CD4-positive, alpha-beta T cell treated with Interleukin-17A for 1 hour (primary cell): ENCODE measurements at regions not wholly inside any gene's neighbourhood (a gene's known extent, or its start where the extent isn't known, plus 50 kb on each side); places are given as distances from the start of the nearest gene placed in this dataset.

Source experiments
- DNase-seq: peaks from one replicate; pipeline ENCODE4 v3.0.0-alpha.2; 2020

DNA sequence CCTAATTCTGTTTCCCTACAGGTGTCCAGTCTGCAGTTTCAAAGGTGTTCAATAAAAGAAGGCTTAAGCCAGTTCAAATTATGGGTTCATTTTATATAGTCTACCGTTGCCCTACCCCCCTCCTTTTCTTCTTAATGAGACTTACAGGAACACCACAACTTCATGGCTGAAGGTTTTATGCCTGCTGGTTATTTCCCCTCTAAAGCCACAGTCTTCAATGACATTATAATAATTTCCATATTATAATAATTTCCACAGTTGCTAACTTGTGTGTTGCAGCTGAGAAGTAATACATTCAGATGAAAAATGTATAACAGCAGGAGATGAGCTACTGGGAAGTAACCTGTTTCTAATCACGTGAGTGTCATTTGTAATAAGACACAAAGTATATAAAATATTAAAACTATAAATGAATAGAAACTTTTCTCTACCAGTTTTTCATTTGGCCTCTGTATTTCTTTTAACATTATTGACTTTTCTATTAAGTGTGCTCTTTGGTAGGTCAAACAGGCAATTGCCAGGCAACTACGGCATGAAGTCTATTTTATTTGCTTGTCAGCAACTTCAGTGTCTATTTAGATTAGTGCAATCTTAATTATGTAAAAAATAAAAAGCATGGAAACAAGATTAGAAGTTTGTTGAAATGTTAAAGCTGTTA lies 120.5 kb upstream of the HMHB1 start:
- no peak for DNase-seq

DNA sequence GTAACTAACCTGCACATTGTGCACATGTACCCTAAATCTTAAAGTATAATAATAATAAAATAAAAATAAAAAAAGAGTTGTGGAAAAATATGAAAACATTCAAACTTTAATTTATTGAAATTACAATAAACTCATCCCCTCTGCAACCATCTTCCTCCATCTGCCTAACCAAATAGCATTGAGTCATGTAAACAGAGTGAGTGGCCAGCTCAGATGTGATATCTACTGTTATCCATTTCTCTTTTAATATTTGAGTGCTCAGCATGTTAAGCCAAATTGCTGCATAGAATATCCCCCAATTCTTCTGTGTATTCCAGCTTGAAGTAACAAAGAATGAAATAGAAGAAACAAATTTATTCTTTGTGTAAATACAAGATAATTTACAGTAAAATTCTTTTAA lies 124.4 kb upstream of the HMHB1 start:
- no peak for DNase-seq

DNA sequence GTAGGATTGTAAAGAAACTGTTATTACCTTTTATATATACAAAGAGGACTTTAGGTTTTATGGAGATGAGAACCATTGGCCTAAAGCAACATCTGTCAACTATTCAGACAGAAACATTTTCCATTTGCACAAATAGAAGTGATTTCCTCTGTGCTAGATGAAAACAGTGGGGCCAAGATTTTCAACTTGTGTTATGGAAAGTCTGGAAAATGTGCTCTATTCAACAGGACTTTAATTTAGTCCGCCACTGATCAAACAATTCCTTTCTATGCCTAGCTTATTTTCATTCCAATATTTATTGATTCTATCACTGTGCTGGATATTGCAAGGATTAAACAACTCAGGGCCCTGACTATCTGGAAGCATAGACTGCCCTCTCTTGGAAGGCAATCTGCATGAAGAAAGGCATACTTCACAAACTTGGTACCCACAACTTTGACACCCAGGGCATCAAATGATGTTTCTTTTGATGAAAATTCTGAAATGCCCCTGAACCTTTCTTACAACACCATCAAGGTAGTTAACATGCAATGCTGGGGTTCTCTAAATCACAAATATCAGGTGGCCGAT lies 126.6 kb upstream of the HMHB1 start:
- DNase-seq: no peak

DNA sequence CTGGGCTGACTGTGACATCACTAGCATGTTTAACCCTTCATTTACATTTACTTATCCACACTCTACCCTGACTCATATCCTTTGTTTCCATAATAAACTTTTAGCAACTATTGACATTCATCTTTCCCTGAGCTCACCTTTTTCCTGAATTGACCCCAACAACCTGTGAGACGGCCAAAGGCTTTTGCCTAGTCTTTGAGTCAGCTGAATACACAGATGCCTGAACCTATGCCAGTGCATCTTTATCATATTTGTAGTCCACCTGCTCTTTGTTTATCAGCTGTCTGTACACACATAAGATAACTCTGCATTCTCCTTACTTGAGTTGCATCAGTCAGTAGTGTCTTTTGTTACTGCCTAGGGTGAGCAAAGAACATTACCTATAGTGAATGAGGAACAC lies 128.5 kb upstream of the HMHB1 start:
- no peak for DNase-seq

DNA sequence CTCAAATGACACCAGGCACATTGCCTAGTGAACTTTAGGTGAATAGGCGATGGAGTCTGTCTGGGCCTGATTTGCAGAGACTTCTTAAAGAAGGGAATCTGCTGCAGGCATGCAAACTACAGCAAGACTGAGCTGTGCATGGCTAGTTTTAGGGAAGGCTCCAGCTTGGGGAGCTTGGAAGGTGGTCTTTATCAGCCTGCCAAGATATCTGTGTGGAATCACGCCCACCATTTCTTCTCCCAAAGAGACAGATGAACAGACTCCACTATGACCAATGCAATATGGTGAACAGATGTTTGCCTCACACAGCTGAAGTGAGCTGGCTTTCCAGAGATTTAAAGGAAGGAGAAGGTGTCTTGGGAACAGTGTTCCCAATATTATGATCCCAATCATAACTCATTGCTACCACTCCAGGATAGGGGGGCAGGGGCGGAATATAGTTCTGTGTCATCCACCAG lies 129.0 kb upstream of the HMHB1 start:
- no peak for DNase-seq

DNA sequence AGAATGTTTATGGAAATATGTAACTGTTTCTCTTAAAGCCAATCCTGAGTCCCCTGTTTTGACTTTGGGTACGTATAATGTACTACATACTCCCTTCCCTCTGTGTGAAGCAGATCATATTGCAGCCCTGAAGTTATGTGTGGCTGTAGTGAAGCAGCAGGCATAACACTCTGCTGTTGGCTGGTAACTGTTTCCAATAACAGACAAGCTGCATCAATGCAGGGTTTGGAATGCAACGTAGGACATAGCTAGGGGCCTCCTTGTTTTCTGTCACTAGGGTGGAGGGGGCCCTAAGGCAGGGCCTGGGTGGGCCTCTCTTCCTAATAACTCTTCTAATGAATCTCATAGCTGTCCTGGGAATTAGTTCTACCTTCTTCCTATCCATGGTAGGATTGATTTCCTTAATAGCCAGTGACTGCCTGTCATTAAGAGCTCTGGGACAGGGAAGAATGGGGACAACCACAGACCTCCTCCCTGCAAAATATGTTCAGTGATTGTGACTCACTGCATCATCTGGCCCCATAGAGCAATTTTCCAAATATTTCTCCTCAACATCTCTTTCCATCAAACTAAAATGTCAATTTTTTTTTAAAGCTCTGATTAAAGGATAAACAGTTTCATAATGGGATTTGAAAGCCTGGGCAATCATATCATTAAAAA lies 129.6 kb upstream of the HMHB1 start:
- DNase-seq: no peak

DNA sequence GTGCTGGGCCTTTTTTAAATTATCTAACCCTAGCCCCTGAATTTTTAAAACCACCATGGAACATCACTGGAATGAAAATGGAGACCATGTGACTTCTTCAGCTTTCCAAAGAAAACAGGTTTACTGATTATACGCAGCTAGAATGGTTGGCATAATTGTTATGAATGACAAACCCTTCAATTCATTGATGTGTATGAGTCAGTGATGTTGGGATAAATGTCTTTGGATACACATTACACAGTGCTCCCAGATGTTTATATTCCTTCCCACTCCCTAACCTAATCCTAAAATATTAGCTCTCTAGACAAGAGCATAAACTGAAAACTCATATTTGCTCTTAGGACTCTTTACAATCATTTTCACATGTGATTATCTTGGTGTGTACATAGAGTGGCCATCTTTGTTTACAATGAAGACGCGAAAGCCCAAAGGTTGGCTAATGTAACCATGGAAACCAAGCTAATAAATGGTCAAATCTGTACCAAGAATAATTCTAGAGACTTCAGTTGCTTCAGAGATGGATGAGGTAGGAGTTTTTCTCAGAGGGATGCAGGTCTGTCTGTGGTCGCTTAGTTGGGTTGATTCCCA lies 131.2 kb upstream of the HMHB1 start:
- DNase-seq: no peak

DNA sequence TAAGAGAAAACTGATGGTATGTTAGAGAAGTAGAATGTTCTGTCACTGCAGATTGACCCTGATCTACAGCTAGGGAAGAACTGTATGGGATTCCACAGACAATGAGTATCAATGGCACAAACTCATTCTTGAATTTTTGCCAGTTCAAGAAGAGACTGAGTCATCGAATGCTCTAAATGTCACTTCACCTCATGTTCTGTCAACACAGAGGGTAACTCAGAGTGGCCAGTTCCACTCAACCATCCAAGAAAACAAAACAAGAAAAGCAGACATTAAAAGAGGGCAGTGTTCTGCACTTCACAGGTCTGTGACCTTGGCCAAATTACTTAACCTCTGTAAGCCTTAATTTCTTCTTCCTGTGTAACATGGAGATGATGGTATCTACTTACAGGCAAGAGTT lies 132.2 kb upstream of the HMHB1 start:
- no peak for DNase-seq

DNA sequence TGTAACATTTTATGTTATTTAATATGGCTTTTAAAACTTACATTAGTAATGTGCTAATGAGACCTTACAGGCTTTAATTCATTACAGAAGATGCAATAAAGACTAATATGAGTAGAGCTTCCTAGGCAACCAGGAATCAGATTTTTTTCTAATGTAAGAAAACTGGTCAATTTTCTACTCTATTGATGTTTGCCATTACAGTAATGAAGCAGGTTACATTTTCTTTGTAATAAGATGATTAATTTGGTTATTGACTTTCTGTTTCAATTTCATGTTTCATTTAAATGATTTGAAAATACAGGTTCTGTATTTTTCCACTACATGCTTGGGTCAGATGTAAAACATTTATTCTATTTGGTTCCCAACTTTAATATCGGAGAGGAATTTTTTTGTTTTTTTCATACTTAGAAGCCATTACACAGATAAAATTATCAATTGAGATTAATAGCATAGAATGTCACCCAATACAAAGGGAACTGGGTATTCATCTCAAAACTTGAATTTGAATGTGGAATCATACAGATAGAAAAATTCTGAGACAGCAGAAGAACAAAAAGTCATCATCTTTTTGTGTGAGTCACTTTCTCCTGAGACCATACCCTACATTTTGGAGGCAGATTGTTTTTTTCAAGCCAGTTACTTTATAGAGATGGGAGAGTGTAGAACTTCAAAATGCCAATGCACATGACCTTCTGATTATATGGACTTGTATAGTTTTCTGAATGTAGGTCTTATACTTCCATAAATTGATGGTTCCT lies 133.6 kb upstream of the HMHB1 start:
- DNase-seq: no peak

DNA sequence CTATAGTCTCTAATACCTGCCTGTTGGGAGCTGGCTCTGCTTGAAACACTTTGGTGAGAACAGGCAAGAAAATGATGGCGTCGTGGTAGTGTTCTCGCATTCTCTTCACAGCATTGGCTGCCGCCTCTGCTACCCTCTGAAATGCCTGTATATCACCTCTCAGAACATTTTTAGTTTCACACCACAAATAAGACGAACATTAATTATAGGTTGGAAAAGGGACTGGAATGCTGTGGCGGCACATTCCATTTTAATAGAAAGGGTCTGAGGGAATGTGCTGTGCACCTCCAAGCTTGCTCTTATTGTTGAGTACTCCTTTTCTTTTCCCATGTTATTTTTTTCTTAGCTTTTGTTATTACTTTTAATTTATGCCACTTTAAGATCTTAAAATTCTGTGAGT lies 134.6 kb upstream of the HMHB1 start:
- DNase-seq: no peak

DNA sequence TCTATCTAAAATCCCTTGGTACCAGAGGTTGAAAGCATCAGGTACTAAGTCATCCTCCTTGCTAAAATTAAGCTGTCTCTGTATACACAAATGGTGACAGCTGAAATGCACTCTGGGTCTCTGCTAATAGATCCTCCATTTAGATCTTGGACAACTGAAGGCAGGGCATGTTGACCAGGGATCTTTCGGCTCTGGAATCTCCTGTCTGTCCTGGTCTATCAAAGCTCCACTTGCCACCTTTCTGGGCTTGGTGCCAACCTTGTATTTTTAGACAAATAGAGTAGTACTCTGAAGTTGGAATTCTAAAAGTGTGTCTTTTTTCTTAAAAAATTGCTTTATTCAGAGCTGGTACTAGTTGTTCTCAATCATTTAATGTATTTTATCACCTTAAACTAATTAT lies 135.2 kb upstream of the HMHB1 start:
- no peak for DNase-seq

DNA sequence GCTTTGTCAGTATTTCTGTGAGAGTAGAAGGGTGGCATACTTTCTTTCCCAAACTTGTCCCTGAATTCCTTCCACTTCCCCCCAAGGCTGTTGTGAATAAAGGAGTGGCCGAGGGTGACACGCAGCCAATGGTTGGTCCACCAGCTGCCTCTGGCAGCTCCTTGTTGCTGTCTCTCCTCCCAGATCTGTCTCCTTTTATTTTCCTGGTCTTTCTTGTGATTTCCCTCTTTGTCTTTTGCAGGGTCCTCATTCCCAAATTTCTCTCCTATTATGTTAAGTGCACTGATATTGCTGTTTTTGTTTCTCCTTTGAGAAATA lies 137.5 kb upstream of the HMHB1 start:
- no peak for DNase-seq

DNA sequence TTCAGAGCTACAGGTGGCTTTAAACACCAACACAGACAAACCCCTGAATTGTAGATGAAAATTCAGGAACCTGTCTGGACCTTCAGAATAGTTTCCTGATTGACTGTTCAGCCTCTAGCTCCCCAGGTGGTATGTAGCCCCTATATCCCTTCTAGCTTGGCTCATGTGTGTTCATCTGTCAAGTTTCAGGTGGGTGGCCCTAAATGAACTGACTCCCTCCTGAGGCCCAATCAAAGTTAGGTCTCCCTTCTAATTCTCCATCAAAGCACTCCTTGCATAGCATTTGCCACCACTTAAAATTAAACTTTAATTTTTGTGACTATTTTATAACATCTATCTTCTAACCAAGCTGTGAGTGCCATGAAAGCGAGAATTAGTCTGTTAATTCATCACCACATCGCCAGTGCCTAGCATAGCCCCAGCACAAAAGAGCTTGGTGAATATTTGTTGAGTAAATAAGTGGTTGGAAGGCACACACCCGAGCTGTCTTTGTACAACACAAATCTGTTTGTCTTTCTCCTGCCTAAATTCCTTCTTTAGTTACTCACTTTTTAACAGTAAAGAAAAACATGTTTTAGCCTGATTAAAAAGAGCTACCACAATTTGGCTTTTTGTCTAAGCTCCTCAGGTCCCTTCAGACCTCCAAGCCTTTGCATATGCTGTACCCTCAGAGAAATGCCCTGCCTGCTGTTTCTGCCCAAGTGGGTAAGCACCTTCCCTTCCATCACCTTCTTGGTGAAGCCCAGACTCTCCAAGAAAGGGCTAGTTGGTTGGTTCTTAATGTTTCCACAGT lies 138.1 kb upstream of the HMHB1 start:
- no peak for DNase-seq

DNA sequence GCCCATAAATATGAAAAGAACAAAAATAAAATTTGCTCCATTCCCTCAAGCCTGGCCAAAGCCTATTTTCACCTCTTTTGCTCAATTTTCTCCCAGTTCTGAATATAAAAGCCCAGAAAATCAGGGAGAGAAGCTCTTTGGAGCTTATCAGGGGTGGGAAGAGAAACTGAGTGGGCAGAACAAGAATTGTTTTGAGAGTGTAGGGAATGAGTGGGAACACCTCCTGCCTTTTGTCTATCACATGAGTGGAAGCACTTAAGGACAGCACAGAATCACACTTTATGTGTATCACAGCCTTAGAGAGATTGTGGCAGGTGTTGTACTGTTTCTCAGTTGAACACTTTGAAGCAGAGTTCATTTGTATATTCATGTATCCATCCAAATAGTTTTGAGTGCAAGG lies 139.2 kb upstream of the HMHB1 start:
- DNase-seq: no peak

DNA sequence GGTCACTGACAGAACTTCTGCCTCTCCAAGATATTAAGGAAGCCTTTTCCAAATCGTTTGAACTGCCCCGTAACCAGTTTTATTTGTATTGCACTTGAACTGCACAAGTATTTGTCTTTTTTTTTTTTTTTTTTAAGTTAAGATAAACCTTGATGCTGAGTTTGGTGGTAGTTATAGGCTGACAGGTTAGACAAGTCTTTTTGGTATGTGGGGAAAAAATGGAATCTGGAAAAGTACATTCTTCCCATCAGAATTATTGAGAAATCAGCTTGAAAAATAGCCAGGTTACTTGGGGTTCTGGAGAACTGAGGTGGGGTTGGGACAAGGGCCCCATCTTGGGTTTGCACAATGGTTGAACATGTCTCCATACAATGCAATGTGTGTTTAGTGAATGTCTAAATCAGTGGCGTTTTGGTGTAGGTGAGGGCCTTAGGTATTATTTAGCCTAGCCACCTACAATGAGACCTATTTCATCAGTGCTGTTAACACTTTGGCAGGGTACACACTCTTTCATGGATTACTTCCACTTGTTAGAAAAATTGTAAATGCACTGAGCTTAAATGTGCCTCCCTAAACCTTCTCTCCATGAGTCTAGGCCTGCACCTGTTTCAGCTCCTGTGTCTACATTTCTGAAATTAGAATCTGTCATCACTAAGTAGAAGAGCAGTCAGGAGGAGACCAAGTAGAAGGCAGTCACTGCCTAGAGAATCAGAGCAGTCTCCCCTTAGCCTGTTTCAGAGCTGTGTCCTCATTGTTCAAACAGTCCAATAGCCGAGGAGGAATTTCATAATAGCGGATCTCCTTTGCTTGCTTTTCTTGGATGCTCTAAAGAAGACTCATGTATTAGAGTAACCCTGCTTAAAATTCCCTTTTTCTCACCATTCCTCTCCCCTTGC lies 140.0 kb upstream of the HMHB1 start:
- DNase-seq: no peak

DNA sequence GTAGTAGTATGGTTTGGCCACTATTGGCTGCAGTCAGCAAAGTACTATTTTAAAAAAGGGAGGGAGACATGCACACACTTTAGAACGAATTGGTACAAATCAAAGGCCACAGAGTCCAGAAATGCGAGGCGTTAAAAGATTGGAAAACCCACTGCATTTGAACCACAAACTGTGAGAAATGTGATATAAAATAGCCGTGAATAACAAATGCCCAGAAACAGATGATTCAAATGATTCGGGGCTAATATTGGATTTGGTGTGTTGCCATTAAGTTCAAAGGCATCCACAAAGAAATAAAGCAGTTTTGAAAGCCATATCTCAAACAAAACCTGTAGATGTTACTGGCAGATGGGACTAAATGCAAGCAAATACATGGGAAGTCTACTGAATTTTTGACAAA lies 140.9 kb upstream of the HMHB1 start:
- DNase-seq: no peak

DNA sequence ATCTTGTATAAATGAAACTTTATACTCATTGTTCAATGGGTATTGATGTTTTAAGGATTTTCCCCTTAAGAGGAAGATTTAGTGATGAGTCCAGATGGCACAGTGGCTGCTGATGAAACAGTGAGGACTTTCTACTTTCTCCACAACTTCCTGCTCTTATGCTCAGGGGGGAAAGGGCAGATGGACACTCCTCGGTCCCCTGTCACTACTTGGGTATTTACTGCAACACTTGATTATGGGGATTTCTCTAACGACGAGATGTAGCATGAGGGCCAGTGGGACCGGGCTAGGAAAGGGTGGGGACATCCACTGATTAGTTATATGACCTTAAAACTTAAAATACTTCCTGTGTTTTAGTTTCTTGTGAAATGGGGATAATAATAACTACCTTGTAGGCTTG lies 146.1 kb upstream of the HMHB1 start:
- DNase-seq: no peak

DNA sequence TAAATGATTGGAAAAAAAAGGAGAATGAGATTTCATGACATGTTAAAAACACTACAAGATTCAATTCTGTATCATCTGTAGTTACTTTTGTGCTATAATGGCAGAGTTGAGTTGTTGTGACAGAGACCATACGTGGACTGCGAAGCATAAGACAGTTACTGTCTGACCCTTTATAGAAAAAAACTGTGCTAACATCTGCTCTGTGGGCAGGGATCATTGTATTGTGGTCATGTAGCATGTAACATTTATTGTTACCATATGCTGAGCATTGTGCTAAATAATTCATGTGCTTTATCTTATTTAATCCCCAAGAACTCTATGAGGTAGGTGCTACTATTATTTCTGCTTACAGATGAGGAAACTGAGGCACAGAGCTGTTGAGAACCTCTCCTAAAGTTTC lies 147.3 kb upstream of the HMHB1 start:
- no peak for DNase-seq

DNA sequence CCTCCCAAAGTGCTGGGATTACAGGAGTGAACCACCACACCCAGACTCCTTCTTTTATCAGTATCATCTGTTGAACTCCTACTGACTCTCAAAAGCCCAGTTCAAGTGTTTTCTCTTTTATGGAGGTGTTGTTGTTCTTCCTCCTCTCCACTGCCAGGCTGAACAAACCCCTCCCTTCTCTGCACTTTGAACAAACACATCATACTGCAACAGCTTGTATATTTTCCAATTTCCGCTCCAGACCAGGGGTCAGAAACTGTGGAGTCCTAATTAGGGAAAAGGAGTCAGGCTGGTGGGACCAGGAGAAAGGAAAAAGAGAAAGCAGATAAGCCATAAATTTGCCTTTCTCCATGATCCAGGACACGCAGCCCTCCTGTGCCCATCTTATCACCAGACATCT lies 148.1 kb upstream of the HMHB1 start:
- DNase-seq: no peak

DNA sequence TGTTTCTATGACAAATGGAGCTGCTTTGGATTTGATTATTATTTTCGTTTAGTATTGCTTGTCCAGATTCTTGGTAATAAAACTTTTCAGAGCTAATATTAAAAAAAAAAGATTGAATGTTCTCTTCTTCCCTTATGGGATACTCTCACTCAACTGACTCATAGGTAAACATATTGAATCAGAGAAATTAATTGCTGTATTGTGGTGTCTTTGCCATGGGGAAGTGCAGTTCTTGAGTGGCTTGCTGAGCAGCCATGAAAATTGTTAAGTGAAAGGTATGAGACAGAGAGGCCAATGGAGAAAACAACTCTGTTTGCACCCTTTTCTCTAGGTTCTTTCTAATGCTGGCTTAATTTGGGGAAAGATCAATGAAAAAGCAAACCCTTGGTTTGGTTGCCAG lies 149.9 kb upstream of the HMHB1 start:
- no peak for DNase-seq

DNA sequence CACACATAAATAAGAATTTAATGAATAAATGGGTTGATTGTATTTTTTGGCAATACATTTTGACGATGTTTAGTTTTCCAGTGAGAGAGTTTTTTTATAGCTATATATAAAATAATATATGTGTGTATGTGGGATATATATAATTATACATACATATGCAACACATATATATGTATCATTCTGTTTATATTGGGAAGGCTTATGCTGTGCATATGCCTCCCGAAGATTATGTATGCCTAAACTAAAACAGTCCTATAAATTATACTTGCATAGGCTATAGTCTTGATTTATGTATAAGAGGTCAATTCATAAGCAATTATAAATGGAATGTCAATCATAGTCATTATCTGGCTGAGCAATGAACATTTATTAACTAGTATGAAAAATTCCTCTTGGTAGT lies 151.3 kb upstream of the HMHB1 start:
- no peak for DNase-seq
